Tibial artery (tissue), 4 donors: ENCODE measurements at regions not wholly inside any gene's neighbourhood (a gene's known extent, or its start where the extent isn't known, plus 50 kb on each side); places are given as distances from the start of the nearest gene placed in this dataset.

Experiments
- DNase-seq, 2 donors: peaks; one replicate each; pipeline ENCODE4 v3.0.0-alpha.2; 2019
- H3K27ac ChIP-seq, 2 donors: fragments of 200-600 bp; sonication (generic) in 1 of 2; 1 replicate in 1 of 2; 2 replicates in 1 of 2; pipeline ENCODE4 v1.5.1; 2018 to 2019; ENCODE audit warnings: mild to moderate bottlenecking in 1 of 2
- H3K27me3 ChIP-seq, 2 donors: fragments of 200-600 bp; sonication (generic) in 1 of 2; one replicate each; pipeline versions ENCODE4 v1.5.1 to v1.6.0; 2016 to 2019
- H3K36me3 ChIP-seq, 3 donors: fragments of 200-600 bp; sonication (generic) in 2 of 3; one replicate each; pipeline ENCODE4 v1.5.1; 2016 to 2019; ENCODE audit warnings: mild to moderate bottlenecking in 2 of 3
- H3K4me1 ChIP-seq, 4 donors: fragments of 200-600 bp; sonication (generic) in 2 of 4; 1 replicate in 3 of 4; 2 replicates in 1 of 4; pipeline ENCODE4 v1.5.1; 2016 to 2019
- H3K4me3 ChIP-seq, 2 donors: fragments of 200-600 bp; sonication (generic) in 1 of 2; 1 replicate in 1 of 2; 2 replicates in 1 of 2; pipeline ENCODE4 v1.5.1; 2018 to 2019; ENCODE audit warnings: mild to moderate bottlenecking in 2 of 2
- H3K9me3 ChIP-seq, 3 donors: fragments of 200-600 bp; sonication (generic) in 1 of 3; one replicate each; pipeline ENCODE4 v1.5.1; 2016 to 2019
- CTCF ChIP-seq, 2 experiments: fragments of 200-600 bp in 1 of 2; fragments of 450-650 bp in 1 of 2; IDR thresholded peaks; one replicate each; pipeline ENCODE4 v1.5.1; 2017 to 2019; ENCODE audit warnings: antibody characterized with exemption in 2 of 2, mild to moderate bottlenecking in 1 of 2, moderate library complexity in 1 of 2
- intact Hi-C: fragments of 100-400 bp; cut with DNase I; formaldehyde crosslinking; loops from one replicate; pipeline ENCODE4 v1.15.0; 2023; ENCODE audit warnings: low total_unique reads

- no peaks in the 10 kb centered on the region for H3K36me3 ChIP-seq
- intact Hi-C loops, result no loop called here
- H3K27ac ChIP-seq, result no peak overlapping the region
- H3K4me1 ChIP-seq, result no peaks in the 10 kb centered on the region
- H3K9me3 ChIP-seq, result no peaks in the 10 kb centered on the region
- DNase-seq, result no peak
- no peak for TF ChIP-seq CTCF (IDR thresholded peaks at IDR 0.05)
- no peaks in the 10 kb centered on the region for H3K27me3 ChIP-seq
- no peak overlapping the region for H3K4me3 ChIP-seq
These were observed 1795.5 kb upstream of the PRR20A start for GRCh38 chr13:55345224-55345623.

GRCh38 chr13:55347528-55347927 lies 1793.2 kb upstream of the PRR20A start:
- Histone ChIP-seq H3K4me1 (no peaks in the 10 kb centered on the region), H3K27ac (no peak overlapping the region), H3K9me3 (no peaks in the 10 kb centered on the region), H3K4me3 (no peak overlapping the region), H3K27me3 (no peaks in the 10 kb centered on the region), H3K36me3 (no peaks in the 10 kb centered on the region)
- intact Hi-C loops, result no loop called here
- no peak for DNase-seq
- TF ChIP-seq CTCF (IDR thresholded peaks at IDR 0.05), result no peak

GRCh38 chr13:55359067-55359466 lies 1781.7 kb upstream of the PRR20A start:
- intact Hi-C loops, result no loop called here
- Histone ChIP-seq H3K9me3 (no peaks in the 10 kb centered on the region), H3K27me3 (no peaks in the 10 kb centered on the region), H3K4me1 (no peaks in the 10 kb centered on the region), H3K27ac (no peak overlapping the region), H3K4me3 (no peak overlapping the region), H3K36me3 (no peaks in the 10 kb centered on the region)
- TF ChIP-seq CTCF (IDR thresholded peaks at IDR 0.05), result no peak
- DNase-seq, result no peak

GRCh38 chr13:55361141-55361540 lies 1779.6 kb upstream of the PRR20A start:
- H3K36me3 ChIP-seq, result no peaks in the 10 kb centered on the region
- H3K4me3 ChIP-seq, result no peak overlapping the region

GRCh38 chr13:55366676-55367075 lies 1774.0 kb upstream of the PRR20A start:
- Histone ChIP-seq H3K27ac (no peak overlapping the region), H3K4me3 (no peak overlapping the region), H3K36me3 (no peaks in the 10 kb centered on the region), H3K27me3 (no peaks in the 10 kb centered on the region), H3K9me3 (no peaks in the 10 kb centered on the region), H3K4me1 (no peaks in the 10 kb centered on the region)
- intact Hi-C loops, result no loop called here
- no peak for DNase-seq
- TF ChIP-seq CTCF (IDR thresholded peaks at IDR 0.05), result no peak

More at GRCh38 chr13:55361141-55361540, 1779.6 kb upstream of the PRR20A start:
- intact Hi-C loops, result no loop called here
- Histone ChIP-seq H3K27me3 (no peaks in the 10 kb centered on the region), H3K27ac (no peak overlapping the region), H3K9me3 (no peaks in the 10 kb centered on the region), H3K4me1 (no peaks in the 10 kb centered on the region)
- TF ChIP-seq CTCF (IDR thresholded peaks at IDR 0.05), result no peak
- DNase-seq, result no peak

- Histone ChIP-seq H3K27ac (no peak overlapping the region), H3K9me3 (peaks cover 0 to 9% (median 4%) of the 10 kb centered on the region in 3 donors), H3K36me3 (no peaks in the 10 kb centered on the region), H3K4me1 (no peaks in the 10 kb centered on the region), H3K27me3 (no peaks in the 10 kb centered on the region), H3K4me3 (no peak overlapping the region)
- intact Hi-C loops, result no loop called here
- TF ChIP-seq CTCF (IDR thresholded peaks at IDR 0.05), result no peak
- DNase-seq, result no peak
These were observed 1746.2 kb upstream of the PRR20A start for GRCh38 chr13:55394470-55394869.
